ENCODE measurements at regions not wholly inside any gene's neighbourhood (a gene's known extent, or its start where the extent isn't known, plus 50 kb on each side); places are given as distances from the start of the nearest gene placed in this dataset.

DNA sequence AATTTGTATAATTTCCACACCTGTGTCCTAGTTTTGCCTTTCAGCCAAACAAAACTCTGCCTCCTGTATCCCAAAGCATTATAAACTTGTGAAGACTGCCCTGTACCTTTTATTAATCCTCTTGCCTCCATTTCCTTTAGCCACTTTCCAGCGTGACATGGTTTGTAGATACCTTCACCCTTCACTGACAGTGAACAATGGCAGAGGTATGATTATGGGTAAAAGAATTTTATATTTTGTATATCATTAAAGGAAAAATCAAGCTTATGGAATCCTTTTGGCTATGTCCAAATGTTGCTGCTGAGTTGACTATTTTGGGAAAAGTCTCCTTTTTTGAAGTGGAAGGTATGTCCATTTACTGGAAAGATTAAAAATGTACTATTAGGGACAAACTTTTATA, 251.7 kb downstream of the HNMT start:
- TF ChIP-seq GATA2 (IDR thresholded peaks at IDR 0.05; ENCODE audit: low read depth, low read length) (no peak), GATA3 (IDR thresholded peaks at IDR 0.05; ENCODE audit: low read depth, low read length) (no peak)
